Uterus (tissue), 2 donors: ENCODE measurements at regions not wholly inside any gene's neighbourhood (a gene's known extent, or its start where the extent isn't known, plus 50 kb on each side); places are given as distances from the start of the nearest gene placed in this dataset.

Experiments
- POLR2A ChIP-seq, 2 donors: fragments of 450-650 bp; IDR thresholded peaks; one replicate each; pipeline ENCODE4 v1.6.1; 2016; ENCODE audit warnings: antibody characterized with exemption in 2 of 2, mild to moderate bottlenecking in 1 of 2, moderate library complexity in 1 of 2
- TF ChIP-seq, protein P1 (sequence below), 4 experiments: fragments of 200-600 bp in 2 of 4; fragments of 450-650 bp in 2 of 4; sonication (generic) in 2 of 4; IDR thresholded peaks; one replicate each; pipeline ENCODE4 v1.5.1; 2016 to 2019; ENCODE audit warnings: antibody characterized with exemption in 4 of 4, mild to moderate bottlenecking in 2 of 4, moderate library complexity in 1 of 4

DNA sequence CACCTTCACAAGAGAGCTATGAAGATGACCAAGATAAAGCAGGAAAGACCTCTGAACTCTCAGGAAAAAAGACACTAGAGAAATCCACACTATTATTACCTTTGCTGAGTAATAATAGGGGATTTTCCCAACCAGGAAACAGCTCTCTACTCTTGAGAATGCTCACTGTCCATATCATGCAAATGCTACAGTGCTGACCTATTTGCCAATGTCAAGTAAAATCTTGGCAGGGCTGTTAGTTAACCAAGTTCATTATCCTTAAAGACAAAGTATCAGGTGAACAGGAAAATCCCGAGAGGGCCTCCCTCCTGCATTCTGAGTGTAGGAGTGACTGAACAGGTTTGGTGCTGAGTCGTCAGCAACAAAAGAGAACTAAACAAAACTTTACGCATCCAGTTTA, 306.6 kb downstream of the ACTL7B start:
- TF ChIP-seq, protein P1, sequence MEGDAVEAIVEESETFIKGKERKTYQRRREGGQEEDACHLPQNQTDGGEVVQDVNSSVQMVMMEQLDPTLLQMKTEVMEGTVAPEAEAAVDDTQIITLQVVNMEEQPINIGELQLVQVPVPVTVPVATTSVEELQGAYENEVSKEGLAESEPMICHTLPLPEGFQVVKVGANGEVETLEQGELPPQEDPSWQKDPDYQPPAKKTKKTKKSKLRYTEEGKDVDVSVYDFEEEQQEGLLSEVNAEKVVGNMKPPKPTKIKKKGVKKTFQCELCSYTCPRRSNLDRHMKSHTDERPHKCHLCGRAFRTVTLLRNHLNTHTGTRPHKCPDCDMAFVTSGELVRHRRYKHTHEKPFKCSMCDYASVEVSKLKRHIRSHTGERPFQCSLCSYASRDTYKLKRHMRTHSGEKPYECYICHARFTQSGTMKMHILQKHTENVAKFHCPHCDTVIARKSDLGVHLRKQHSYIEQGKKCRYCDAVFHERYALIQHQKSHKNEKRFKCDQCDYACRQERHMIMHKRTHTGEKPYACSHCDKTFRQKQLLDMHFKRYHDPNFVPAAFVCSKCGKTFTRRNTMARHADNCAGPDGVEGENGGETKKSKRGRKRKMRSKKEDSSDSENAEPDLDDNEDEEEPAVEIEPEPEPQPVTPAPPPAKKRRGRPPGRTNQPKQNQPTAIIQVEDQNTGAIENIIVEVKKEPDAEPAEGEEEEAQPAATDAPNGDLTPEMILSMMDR (IDR thresholded peaks at IDR 0.05) = no peak
- no peak for TF ChIP-seq POLR2A (IDR thresholded peaks at IDR 0.05)
